Nephron (organoid): ENCODE measurements at regions not wholly inside any gene's neighbourhood (a gene's known extent, or its start where the extent isn't known, plus 50 kb on each side); places are given as distances from the start of the nearest gene placed in this dataset.

ENCODE experiments used
- H3K27ac Mint-ChIP-seq, 3 experiments: 2 replicates each; pipeline ENCODE4 v1.8.0; 2020; ENCODE audit warnings: mixed read lengths in 3 of 3, mild to moderate bottlenecking in 2 of 3, moderate library complexity in 1 of 3
- H3K27me3 Mint-ChIP-seq: 2 replicates; pipeline ENCODE4 v1.8.0; 2021; ENCODE audit warnings: low read depth, mild to moderate bottlenecking, moderate library complexity, mixed read lengths
- H3K36me3 Mint-ChIP-seq: 2 replicates; pipeline ENCODE4 v1.8.0; 2020; ENCODE audit warnings: low read depth, mixed read lengths
- H3K4me1 Mint-ChIP-seq: 2 replicates; pipeline ENCODE4 v1.8.0; 2020; ENCODE audit warnings: mixed read lengths
- H3K4me3 Mint-ChIP-seq, 3 experiments: 2 replicates each; pipeline ENCODE4 v1.8.0; 2020; ENCODE audit warnings: mild to moderate bottlenecking in 3 of 3, mixed read lengths in 3 of 3, moderate library complexity in 2 of 3
- H3K9me3 Mint-ChIP-seq: 2 replicates; pipeline ENCODE4 v1.8.0; 2020; ENCODE audit warnings: mixed read lengths
- CTCF ChIP-seq, 3 experiments: fragments of 200-600 bp; sonication (generic); IDR thresholded peaks; one replicate each; pipeline ENCODE4 v1.5.0; 2021; ENCODE audit warnings: antibody characterized with exemption in 3 of 3; ENCODE audit not compliant: unreplicated experiment in 3 of 3

DNA sequence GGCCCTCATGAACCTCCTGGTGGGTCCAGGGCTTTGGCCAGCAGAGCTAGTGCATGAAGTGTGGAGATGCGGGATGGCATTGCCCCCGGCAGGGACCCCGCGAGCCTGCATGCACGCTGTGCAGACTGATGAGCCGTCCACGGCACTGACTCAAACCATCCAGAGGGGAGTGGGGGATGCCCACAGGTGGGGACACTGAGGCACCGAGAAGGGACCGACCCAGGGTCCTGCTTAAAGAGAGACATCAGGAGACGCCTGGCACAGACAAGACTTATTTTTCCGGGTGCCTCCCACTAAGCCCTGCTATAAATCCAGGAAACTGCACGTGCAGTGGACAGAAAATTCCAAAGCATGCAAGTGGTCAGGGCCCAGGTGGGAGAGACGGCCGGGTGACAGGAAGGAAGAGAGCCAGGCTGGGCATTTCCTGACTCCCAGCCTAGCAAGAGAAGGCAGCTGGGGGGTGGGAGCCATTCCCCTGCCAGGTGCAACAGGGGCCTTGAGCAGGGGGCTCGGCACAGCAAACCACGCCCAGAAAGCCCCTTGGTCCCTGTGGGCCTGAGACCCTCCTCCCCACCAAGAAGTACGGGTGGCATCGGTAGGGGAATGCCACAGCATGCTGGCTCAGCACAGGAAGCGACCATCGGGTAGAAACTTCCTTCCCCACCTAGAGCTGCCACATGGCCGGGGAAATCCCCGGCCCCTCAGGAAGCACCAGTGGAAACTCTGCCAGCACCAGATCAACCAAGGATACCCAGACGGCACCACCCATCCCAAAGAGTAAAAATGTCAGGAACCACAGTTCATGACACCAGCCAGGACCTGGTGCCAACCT is 91.5 kb downstream of the FOXL3 start:
- H3K4me1 Mint-ChIP-seq, result peaks cover 9% of the 10 kb centered on the region
- H3K36me3 Mint-ChIP-seq, result peaks cover 4% of the 10 kb centered on the region
- H3K4me3 Mint-ChIP-seq, result peak overlapping the region in 1 of 3 experiments; percentile 3
- TF ChIP-seq CTCF (IDR thresholded peaks at IDR 0.05; ENCODE audit: unreplicated experiment in 3 of 3), result no peak
- H3K9me3 Mint-ChIP-seq, result peaks cover 40% of the 10 kb centered on the region
- H3K27me3 Mint-ChIP-seq, result peaks cover 46% of the 10 kb centered on the region
- no peak overlapping the region for H3K27ac Mint-ChIP-seq

- H3K27me3 Mint-ChIP-seq, result peaks cover 47% of the 10 kb centered on the region
- H3K9me3 Mint-ChIP-seq, result peaks cover 40% of the 10 kb centered on the region
- no peak overlapping the region for H3K4me3 Mint-ChIP-seq
- no peak for TF ChIP-seq CTCF (IDR thresholded peaks at IDR 0.05; ENCODE audit: unreplicated experiment in 3 of 3)
- no peak overlapping the region for H3K27ac Mint-ChIP-seq
- peaks cover 9% of the 10 kb centered on the region for H3K4me1 Mint-ChIP-seq
- H3K36me3 Mint-ChIP-seq, result peaks cover 4% of the 10 kb centered on the region
Observed at GRCh38 chr7:382043-382400, 92.1 kb downstream of the FOXL3 start.

DNA sequence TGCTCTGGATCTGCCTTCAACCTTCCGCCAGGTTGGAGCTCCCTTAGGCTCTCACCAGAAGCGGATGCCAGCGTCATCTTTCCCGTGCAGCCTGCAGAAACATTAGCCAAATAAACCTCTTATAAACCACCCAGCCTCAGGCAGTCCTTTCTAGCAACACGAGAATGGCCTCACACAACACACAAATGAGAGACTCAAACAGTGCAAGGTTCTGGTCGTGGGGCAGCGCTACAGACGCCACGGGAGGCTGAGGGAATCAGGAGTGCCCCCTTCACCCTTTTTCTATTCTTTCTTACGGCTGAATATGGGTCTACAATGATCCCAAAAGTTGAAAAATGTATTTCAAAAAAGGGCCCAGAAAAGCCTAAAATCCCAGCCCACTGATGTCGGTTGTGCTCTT is 96.4 kb downstream of the FOXL3 start:
- Mint-ChIP-seq H3K36me3 (peaks cover 4% of the 10 kb centered on the region), H3K4me1 (no peaks in the 10 kb centered on the region), H3K27me3 (peaks cover 38% of the 10 kb centered on the region), H3K9me3 (peaks cover 44% of the 10 kb centered on the region), H3K27ac (no peak overlapping the region), H3K4me3 (no peak overlapping the region)
- no peak for TF ChIP-seq CTCF (IDR thresholded peaks at IDR 0.05; ENCODE audit: unreplicated experiment in 3 of 3)

GRCh38 chr7:387132-388022 is 97.4 kb downstream of the FOXL3 start:
- peaks cover 8% of the 10 kb centered on the region for H3K36me3 Mint-ChIP-seq
- TF ChIP-seq CTCF (IDR thresholded peaks at IDR 0.05; ENCODE audit: unreplicated experiment in 3 of 3), result no peak
- no peak overlapping the region for H3K27ac Mint-ChIP-seq
- peaks cover 43% of the 10 kb centered on the region for H3K9me3 Mint-ChIP-seq
- peaks cover 28% of the 10 kb centered on the region for H3K27me3 Mint-ChIP-seq
- no peaks in the 10 kb centered on the region for H3K4me1 Mint-ChIP-seq
- no peak overlapping the region for H3K4me3 Mint-ChIP-seq

GRCh38 chr7:388023-388960 is 98.3 kb downstream of the FOXL3 start:
- Mint-ChIP-seq H3K4me1 (no peaks in the 10 kb centered on the region), H3K27ac (no peak overlapping the region), H3K9me3 (peaks cover 38% of the 10 kb centered on the region), H3K27me3 (peaks cover 21% of the 10 kb centered on the region), H3K4me3 (no peak overlapping the region), H3K36me3 (peaks cover 8% of the 10 kb centered on the region)
- no peak for TF ChIP-seq CTCF (IDR thresholded peaks at IDR 0.05; ENCODE audit: unreplicated experiment in 3 of 3)
